ENCODE measurements at regions not wholly inside any gene's neighbourhood (a gene's known extent, or its start where the extent isn't known, plus 50 kb on each side); places are given as distances from the start of the nearest gene placed in this dataset.

DNA sequence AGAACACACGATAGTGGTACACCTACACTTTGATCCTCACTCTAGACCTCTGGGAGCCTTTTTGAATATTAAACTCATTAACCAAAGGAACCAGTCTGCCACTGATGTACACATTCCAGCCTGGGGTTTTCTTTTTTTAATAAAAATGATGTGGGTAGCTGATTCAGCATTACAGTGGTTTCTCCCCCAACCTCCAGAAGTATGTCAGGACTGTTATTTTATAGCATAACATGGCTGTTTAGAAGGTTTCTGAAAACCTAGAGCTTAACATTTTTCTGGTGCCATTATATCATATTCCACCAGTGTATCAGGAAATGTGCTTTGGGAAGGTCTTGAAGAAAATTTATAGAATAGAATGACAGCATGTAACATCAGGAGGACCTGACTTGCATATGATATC, 540.9 kb upstream of the WWC1 start:
- DNase-seq (ENCODE audit: low read depth, low spot score): no peak

DNA sequence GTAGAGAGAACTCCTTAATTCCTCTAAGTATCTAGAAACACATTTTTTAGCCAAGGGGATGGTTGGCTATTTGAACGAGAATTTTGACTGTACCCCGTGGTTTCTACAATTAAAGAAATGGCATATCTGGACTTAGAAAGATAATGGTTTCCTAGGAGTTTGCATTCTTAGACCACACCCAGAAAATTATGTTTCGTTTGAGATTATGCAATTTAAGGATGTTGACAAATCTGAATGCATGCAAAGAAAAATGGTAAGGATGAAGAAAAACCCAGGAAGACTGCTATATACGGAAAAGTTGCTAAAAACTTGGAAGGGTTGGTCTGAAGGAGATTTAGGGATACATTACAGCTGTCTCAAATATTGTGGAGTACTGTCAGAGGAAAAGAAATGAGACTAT, 538.5 kb upstream of the WWC1 start:
- DNase-seq (ENCODE audit: low read depth, low spot score): no peak

DNA sequence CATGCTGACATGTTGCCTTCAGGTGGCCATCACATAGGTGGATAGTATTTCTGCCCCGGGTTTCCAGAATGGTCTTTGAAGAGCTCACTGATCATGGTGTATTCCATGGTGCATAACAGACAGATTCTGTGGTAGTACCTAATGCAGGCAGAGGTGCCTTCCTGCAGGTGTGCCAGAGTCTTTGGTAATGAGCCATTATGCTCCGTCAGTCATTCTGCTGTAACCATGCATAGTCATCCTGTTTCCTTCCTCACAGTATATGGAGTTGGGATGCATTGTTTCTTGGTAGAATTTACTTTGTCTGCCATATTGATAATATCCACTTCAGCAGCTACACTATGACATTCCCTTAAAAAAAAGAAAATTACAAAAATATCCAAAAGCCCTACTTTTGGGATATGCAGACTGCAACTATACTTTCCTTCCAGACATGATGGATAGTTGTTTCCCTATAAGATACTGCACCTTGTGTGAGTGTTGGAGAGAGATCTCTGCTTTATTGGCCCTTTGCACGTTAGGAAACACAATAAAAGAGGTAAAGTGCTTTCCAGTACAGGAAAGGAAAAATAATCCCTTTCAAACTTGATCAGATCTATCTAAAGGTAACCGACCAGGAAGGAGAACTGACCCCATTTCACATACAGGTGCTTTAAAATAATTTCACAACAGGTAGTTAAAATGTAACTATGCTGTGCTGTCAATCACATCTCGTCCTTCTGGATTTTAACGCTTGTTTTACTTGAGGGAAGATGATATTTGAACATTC, 537.5 kb upstream of the WWC1 start:
- no peak for DNase-seq (ENCODE audit: low read depth, low spot score)

DNA sequence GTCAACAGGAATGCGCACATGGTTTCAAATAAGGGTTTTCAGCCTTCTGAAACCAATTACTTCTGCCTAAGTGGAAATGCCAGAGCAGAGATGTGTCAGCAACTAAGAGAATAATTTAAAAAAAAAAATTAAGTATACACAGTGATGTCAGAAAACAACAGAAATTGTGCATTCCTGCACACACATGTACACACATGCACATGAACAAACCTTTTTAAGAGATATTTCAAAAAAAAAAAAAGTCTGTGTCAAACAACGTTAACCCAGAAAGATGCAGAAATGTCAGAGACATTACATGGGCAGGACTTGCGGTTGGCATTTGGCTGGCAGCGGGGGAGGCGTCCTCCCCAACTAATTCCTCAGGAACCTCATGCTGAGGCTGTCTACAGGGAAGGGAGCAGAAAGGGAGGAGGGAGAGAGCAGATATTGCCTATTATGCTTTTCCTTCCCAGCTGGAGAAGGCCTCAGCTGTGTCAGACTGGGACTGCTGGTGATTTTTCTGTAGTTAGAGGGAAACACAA, 536.9 kb upstream of the WWC1 start:
- no peak for DNase-seq (ENCODE audit: low read depth, low spot score)

GRCh38 chr5:167755420-167755819, 536.0 kb upstream of the WWC1 start:
- no peak for DNase-seq (ENCODE audit: low read depth, low spot score)

GRCh38 chr5:167759057-167759821, 532.2 kb upstream of the WWC1 start:
- DNase-seq (ENCODE audit: low read depth, low spot score): no peak

DNA sequence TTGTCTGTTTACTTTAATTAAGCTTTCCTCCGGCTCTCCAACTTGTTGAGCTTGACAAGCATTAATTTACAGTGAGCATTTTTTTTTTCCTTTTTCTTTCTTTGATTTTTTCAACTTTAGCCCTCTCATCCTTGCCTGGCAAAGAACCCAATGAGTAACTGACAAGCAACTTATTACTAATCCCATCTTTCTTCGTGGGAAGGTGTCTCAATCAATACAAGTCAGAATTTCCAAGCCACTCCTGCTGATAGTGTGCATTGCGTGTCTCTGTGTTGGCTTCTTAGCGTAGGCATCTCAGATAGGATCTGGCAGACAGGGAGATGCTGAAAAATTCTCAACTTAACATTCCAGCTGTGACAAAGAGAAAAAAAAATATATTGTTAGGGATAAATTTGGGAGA, 527.7 kb upstream of the WWC1 start:
- DNase-seq (ENCODE audit: low read depth, low spot score): no peak

GRCh38 chr5:167764641-167765289, 526.7 kb upstream of the WWC1 start:
- DNase-seq (ENCODE audit: low read depth, low spot score): no peak

DNA sequence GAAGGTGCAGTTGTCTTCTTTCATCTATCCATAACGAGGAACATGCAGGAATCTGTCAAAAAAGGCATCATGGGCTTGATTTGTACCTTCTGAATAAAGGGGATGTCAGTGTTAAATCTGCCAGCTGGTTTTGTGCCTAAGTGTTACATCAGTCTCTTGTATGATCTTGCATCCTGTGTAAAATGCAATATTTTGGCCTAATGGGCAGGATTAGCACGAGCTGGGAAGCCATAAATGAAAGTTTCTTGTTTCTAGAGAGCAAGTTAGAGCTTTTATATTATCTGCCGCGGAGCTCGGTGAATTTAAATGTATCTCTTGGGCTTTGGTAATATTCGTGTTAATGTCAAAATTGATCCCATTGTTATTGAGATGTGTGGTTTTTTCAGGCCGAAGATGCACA, 526.1 kb upstream of the WWC1 start:
- DNase-seq (ENCODE audit: low read depth, low spot score): no peak

DNA sequence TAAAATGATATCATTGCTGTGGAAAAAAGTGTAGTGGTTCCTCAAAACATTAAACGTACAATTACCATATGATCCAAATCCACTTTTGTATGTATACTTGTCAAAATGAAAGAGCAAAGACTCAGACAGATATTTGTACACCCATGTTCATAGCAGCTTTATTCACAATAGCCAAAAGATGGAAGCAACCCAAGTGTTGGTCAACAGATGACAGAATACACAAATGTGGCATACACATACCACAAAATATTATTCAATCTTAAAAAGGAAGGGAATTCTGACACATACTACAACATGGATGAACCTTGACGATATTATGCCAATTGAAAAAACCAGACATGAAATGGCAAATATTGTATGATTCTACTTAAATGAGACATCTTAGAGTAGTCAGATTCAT, 524.5 kb upstream of the WWC1 start:
- no peak for DNase-seq (ENCODE audit: low read depth, low spot score)

DNA sequence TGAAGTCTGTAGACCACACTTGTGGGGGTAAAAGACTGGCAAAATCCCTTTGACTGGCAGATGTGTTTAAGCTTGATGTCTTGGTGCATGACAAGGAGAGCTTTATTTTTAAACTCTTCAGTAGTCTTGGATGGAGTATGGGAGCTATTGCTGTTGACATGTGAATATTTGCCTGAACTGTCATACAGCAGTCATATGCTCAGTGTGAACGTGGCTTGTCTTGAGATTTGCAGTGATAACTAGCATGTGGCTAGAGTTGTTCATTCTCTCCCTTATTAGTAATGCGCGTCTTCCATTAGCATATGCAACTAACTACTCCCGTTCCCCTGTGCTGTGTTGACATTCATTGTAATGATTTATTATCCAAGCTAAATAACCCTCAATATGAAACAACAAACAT, 523.6 kb upstream of the WWC1 start:
- DNase-seq (ENCODE audit: low read depth, low spot score): no peak

DNA sequence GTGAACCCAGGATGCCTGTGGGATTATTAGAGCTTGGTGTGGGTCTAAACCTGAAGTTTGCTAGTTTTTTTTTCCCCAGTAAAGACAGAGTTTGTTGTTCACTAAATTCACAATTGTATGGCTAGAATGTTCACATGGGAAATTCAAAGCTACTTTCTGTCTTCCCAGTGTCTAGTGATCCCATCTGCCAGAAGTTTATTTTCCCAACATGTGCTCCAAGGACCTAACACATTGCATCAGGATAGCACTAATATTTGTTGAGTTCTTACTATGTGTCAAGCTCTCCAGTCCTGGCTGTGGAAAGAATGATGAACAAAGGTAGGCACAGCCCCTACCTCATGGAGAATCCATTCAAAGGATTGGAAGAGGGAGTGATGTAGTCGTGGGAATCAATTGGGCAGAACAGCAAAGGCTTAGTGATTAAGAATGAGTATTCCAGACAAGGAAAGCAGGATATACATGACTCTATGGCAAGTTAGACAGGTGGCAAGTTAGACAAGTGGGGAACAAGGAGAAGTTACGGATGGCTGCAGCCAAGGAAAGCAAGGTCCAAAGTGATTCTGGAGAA, 521.5 kb upstream of the WWC1 start:
- no peak for DNase-seq (ENCODE audit: low read depth, low spot score)

GRCh38 chr5:167770461-167770860, 521.0 kb upstream of the WWC1 start:
- no peak for DNase-seq (ENCODE audit: low read depth, low spot score)

DNA sequence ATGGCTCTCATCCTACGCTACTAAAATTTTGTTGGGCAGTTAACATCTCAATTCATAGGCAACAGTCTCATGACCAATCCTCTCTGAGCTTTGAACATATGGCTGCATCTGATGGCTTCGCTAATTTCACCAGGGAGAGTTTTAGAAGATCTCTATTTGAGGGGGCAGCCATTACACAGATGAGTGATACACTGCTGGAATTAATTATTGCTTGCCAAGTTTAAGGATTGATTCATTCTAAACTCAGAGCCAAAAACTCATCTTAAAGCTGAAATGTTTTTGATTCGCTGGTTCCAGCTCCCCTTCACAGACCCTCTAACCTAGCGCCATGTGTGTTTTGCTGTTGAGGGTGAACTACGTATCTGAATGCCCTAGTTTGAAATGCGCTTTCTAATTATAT, 519.9 kb upstream of the WWC1 start:
- DNase-seq (ENCODE audit: low read depth, low spot score): no peak

DNA sequence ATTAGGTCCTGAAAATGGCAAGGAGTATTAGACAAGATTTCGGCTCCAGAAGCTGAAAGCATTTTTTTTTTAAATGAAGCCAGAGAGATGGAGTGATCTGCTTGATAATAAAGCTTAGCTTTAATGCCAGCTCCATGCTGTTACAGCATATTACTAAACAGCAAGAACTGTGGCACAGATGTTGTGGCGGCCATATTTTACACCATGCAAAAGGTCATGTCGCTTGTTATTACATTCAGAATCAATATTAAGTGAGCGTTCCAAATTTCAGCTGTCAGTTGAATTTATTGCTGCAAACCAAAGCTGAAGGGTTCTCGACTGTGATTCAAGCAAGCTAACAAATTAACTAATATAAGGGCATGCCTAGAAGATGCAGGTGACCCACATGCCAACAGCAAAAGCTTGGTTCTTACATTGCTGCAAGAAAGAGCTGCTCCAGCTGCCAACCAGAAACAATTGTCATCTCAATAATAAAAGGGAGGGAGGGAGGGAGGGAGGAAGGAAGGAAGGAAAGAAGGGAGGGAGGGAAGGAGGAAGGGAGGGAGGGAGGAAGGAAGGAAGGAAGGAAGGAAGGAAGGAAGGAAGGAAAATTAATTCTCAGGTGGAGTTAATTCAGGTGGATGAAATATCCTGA, 517.7 kb upstream of the WWC1 start:
- DNase-seq (ENCODE audit: low read depth, low spot score): no peak

- DNase-seq (ENCODE audit: low read depth, low spot score): no peak
Observed at GRCh38 chr5:167777746-167778145, 513.7 kb upstream of the WWC1 start.

GRCh38 chr5:167778228-167778627, 513.2 kb upstream of the WWC1 start:
- no peak for DNase-seq (ENCODE audit: low read depth, low spot score)

DNA sequence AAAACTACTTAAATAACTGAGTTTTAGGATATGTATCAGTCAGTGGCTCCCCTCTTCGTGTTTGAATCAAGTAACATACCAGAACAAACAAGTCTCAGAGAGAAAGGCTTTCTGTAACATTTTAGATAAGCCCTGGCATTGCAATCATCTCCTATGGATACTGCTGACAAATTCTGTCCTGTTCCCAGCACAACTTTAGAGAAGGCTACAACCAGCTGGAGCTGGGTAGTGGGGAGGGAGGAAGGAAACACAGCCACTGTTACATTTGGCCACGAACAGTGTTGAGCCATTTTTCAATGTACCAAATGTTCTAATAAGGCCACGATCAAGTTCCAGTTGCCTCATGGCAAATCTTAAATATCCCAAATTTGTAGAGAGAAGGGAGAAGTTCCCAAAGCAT, 511.8 kb upstream of the WWC1 start:
- no peak for DNase-seq (ENCODE audit: low read depth, low spot score)

GRCh38 chr5:167780177-167780576, 511.3 kb upstream of the WWC1 start:
- DNase-seq (ENCODE audit: low read depth, low spot score): no peak

DNA sequence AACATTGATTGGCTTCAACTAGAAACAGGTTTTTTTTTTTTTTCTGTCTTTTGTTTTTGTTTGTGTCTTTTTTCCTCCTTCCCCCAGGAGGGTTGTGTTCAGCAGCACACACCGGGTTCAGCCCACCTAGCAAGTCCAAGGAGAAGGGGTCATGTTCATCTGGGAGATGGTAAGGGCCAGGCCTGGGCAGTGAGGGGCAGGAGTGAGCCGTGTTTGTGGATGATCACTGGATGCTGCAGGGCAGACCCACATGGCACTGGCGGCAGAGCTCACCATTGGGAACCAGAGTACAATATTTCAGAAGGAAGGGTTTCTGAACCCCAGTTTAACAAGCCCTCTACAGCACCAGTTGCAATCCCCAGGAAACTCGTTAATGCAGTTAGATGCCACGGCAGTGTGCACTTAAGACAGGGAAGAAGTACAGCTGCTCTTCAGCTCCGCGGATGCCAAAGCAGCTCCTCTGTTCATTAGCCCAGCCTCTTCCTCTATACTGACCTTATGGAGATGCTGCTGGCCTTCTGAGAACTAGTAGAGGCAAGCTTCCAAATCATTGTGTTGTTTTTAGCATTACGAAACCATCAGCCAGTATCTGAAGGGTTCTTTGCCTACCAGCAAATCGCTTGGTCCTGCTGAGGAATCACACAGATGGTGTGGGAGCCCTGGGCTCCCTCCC, 508.2 kb upstream of the WWC1 start:
- DNase-seq (ENCODE audit: low read depth, low spot score): no peak

DNA sequence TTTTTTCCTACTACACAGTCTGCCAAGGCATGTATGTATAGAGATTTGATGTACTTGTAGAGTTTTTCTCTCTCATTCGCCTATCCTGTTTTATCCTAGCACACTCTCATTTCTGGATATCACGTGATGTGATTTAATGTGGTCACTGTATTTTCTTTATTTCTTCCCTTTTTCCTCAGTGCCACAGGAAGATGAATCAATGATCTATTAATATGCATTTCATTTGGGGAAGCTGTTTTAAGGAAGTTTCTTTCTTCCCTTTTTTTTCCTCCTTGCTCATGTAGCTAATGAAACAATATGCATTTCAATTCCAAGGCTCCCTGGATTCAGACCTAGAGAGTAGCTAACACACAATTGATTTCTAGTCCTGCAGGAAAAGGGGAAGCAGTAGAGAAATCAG, 506.3 kb upstream of the WWC1 start:
- no peak for DNase-seq (ENCODE audit: low read depth, low spot score)

Measured in pulmonary artery endothelial cell (primary cell).